Motor neuron (in vitro differentiated cells): ENCODE measurements at regions not wholly inside any gene's neighbourhood (a gene's known extent, or its start where the extent isn't known, plus 50 kb on each side); places are given as distances from the start of the nearest gene placed in this dataset.
A peak's percentile ranks its signal among the peaks of the same experiment; 100 is the strongest.

Experiments
- ATAC-seq, 8 experiments: fragments of 200-7000 bp; cut with Tn5 transposase; replicated peaks in 6 of 8; 2 replicates each; pipeline ENCODE4 v1.8.0; 2021; ENCODE audit warnings: mild to moderate bottlenecking in 8 of 8, moderate library complexity in 8 of 8
- H3K27ac ChIP-seq, 2 donors: fragments of 250-450 bp; sonication (Bioruptor Pico); 2 replicates each; pipeline ENCODE4 v1.9.0; 2021; ENCODE audit warnings: antibody characterized with exemption in 2 of 2, mild to moderate bottlenecking in 2 of 2, moderate library complexity in 1 of 2
- H3K4me1 ChIP-seq, 2 donors: fragments of 250-450 bp; sonication (Bioruptor Pico); replicated peaks in 1 of 2; 2 replicates each; pipeline ENCODE4 v1.6.1; 2021; ENCODE audit warnings: antibody characterized with exemption in 2 of 2, mild to moderate bottlenecking in 2 of 2, moderate library complexity in 1 of 2
- H3K4me3 ChIP-seq, 5 donors: fragments of 250-450 bp; sonication (Bioruptor Pico); 2 replicates each; pipeline ENCODE4 v1.9.0; 2021; ENCODE audit warnings: antibody characterized with exemption in 5 of 5, mild to moderate bottlenecking in 5 of 5, moderate library complexity in 4 of 5
- WGBS, 10 experiments: fragments of 450-650 bp; shearing (Covaris generic); methylation state at CpG; one replicate each; pipeline ENCODE4 v1.0.0; 2022; 5-methylcytosine and 5-hydroxymethylcytosine counted together
- in situ Hi-C, 9 experiments: fragments of 400-800 bp; cut with MboI; loops; one replicate each; pipeline ENCODE4 v1.15.0; 2021; ENCODE audit warnings: low sequenced_read_pairs in 9 of 9, low pct_unique_long_range_greater_than_20kb in 2 of 9; ENCODE audit not compliant: unreplicated experiment in 9 of 9

- in situ Hi-C loops, result no loop called here
- Histone ChIP-seq H3K4me3 (no peak overlapping the region), H3K27ac (no peak overlapping the region), H3K4me1 (peaks cover 10 to 14% of the 10 kb centered on the region in 2 donors)
- peak in 2 of 8 experiments; percentile 18 to 36 for ATAC-seq
- WGBS, 10 experiments, result 45 to 100% (median 84%) methylated on average over 1 to 2 of the region's 2 CpGs
Observed at GRCh38 chr5:143576711-143577484, 173.4 kb upstream of the NR3C1 start.

GRCh38 chr5:143575286-143575685, 171.8 kb upstream of the NR3C1 start:
- 80 to 100% (median 100%) methylated on average over 1 of the region's 1 CpG; no CpG with 5 or more reads in 5 of the 10 experiments for WGBS, 10 experiments
- in situ Hi-C loops, result no loop called here
- no peak overlapping the region for H3K4me3 ChIP-seq
- H3K4me1 ChIP-seq, result peaks cover 17% of the 10 kb centered on the region in 2 donors
- no peak for ATAC-seq
- no peak overlapping the region for H3K27ac ChIP-seq

- H3K4me3 ChIP-seq, result no peak overlapping the region
- WGBS, 10 experiments, result 0 to 100% (median 65%) methylated on average over 1 of the region's 1 CpG; no CpG with 5 or more reads in 2 of the 10 experiments
- in situ Hi-C loops, result no loop called here
- no peak overlapping the region for H3K27ac ChIP-seq
- ATAC-seq, result peak in 1 of 8 experiments; percentile 68
- peaks cover 17% of the 10 kb centered on the region in 2 donors for H3K4me1 ChIP-seq
Observed at GRCh38 chr5:143574236-143574635, 170.8 kb upstream of the NR3C1 start.

- in situ Hi-C loops, result no loop called here
- H3K4me3 ChIP-seq, result no peak overlapping the region
- peak in 2 of 8 experiments; percentile 24 to 31 for ATAC-seq
- no peak overlapping the region for H3K27ac ChIP-seq
- H3K4me1 ChIP-seq, result peaks cover 17% of the 10 kb centered on the region in 2 donors
- WGBS, 10 experiments, result 35 to 100% (median 90%) methylated on average over 1 to 3 of the region's 3 CpGs; no CpG with 5 or more reads in 1 of the 10 experiments
Observed at GRCh38 chr5:143573568-143574170, 170.2 kb upstream of the NR3C1 start.

GRCh38 chr5:143572671-143573070, 169.2 kb upstream of the NR3C1 start:
- no peak overlapping the region for H3K27ac ChIP-seq

GRCh38 chr5:143571642-143572624, 168.4 kb upstream of the NR3C1 start:
- Histone ChIP-seq H3K4me3 (no peak overlapping the region), H3K27ac (no peak overlapping the region), H3K4me1 (peaks cover 17% of the 10 kb centered on the region in 2 donors)
- in situ Hi-C loops, result no loop called here
- peak in 5 of 8 experiments; percentile 32 to 72 (median 50) for ATAC-seq
- WGBS, 10 experiments, result 77 to 97% (median 86%) methylated on average over 3 to 9 of the region's 9 CpGs

More at GRCh38 chr5:143572671-143573070, 169.2 kb upstream of the NR3C1 start:
- in situ Hi-C loops, result no loop called here
- peak in 3 of 8 experiments; percentile 66 to 86 (median 76) for ATAC-seq
- peaks cover 17% of the 10 kb centered on the region in 2 donors for H3K4me1 ChIP-seq
- H3K4me3 ChIP-seq, result no peak overlapping the region
- 50 to 100% (median 78%) methylated on average over 1 to 5 of the region's 5 CpGs for WGBS, 10 experiments

- no peak for ATAC-seq
- Histone ChIP-seq H3K4me1 (peaks cover 17% of the 10 kb centered on the region in 2 donors), H3K27ac (no peak overlapping the region), H3K4me3 (no peak overlapping the region)
- 43 to 100% (median 93%) methylated on average over 1 to 4 of the region's 4 CpGs for WGBS, 10 experiments
- in situ Hi-C loops, result no loop called here
Observed at GRCh38 chr5:143570989-143571388, 167.5 kb upstream of the NR3C1 start.

GRCh38 chr5:143569722-143570567, 166.5 kb upstream of the NR3C1 start:
- Histone ChIP-seq H3K27ac (no peak overlapping the region), H3K4me1 (peaks cover 17% of the 10 kb centered on the region in 2 donors), H3K4me3 (no peak overlapping the region)
- WGBS, 10 experiments, result 70 to 100% (median 99%) methylated on average over 1 to 5 of the region's 5 CpGs
- in situ Hi-C loops, result no loop called here
- no peak for ATAC-seq

- in situ Hi-C loops, result no loop called here
- Histone ChIP-seq H3K4me1 (peaks cover 17% of the 10 kb centered on the region in 2 donors), H3K27ac (no peak overlapping the region), H3K4me3 (no peak overlapping the region)
- WGBS, 10 experiments, result 50 to 100% (median 89%) methylated on average over 1 to 4 of the region's 4 CpGs
- ATAC-seq, result no peak
Observed at GRCh38 chr5:143569213-143569701, 165.8 kb upstream of the NR3C1 start.

- Histone ChIP-seq H3K4me3 (no peak overlapping the region), H3K4me1 (peaks cover 11 to 17% of the 10 kb centered on the region in 2 donors), H3K27ac (no peak overlapping the region)
- in situ Hi-C loops, result no loop called here
- ATAC-seq, result peak in 3 of 8 experiments; percentile 51 to 79 (median 66)
- 13 to 94% (median 80%) methylated on average over 1 to 4 of the region's 6 CpGs; no CpG with 5 or more reads in 3 of the 10 experiments for WGBS, 10 experiments
Observed at GRCh38 chr5:143567583-143568504, 164.4 kb upstream of the NR3C1 start.

GRCh38 chr5:143566139-143566538, 162.7 kb upstream of the NR3C1 start:
- no peak for ATAC-seq
- H3K4me1 ChIP-seq, result no peaks in the 10 kb centered on the region
- in situ Hi-C loops, result no loop called here
- no peak overlapping the region for H3K4me3 ChIP-seq
- WGBS, 10 experiments, result 83 to 100% (median 100%) methylated on average over 1 to 2 of the region's 2 CpGs; no CpG with 5 or more reads in 3 of the 10 experiments
- H3K27ac ChIP-seq, result no peak overlapping the region
